ENCODE measurements at regions not wholly inside any gene's neighbourhood (a gene's known extent, or its start where the extent isn't known, plus 50 kb on each side); places are given as distances from the start of the nearest gene placed in this dataset.

- TF ChIP-seq CTCF (IDR thresholded peaks at IDR 0.05; ENCODE audit: low read depth, low read length): no peak
Measured at GRCh38 chr18:45439851-45440645, 175.2 kb upstream of the SLC14A2 start.

GRCh38 chr18:45441110-45441847, 174.0 kb upstream of the SLC14A2 start:
- H3K4me3 ChIP-seq (ENCODE audit: low read depth, low read length): no peak overlapping the region
- H3K9me3 ChIP-seq (ENCODE audit: severe bottlenecking): no peaks in the 10 kb centered on the region
- no peak for TF ChIP-seq CTCF (IDR thresholded peaks at IDR 0.05; ENCODE audit: low read depth, low read length)
- peaks cover 100% of the 10 kb centered on the region for H3K27me3 ChIP-seq (ENCODE audit: insufficient read depth, low read depth, severe bottlenecking)
- DNase-seq: no peak
- H3K36me3 ChIP-seq: no peaks in the 10 kb centered on the region
- H3K27ac ChIP-seq: no peak overlapping the region

More at GRCh38 chr18:45439851-45440645, 175.2 kb upstream of the SLC14A2 start:
- Histone ChIP-seq H3K27me3 (ENCODE audit: insufficient read depth, low read depth, severe bottlenecking) (peaks cover 100% of the 10 kb centered on the region), H3K27ac (no peak overlapping the region), H3K9me3 (ENCODE audit: severe bottlenecking) (no peaks in the 10 kb centered on the region), H3K36me3 (no peaks in the 10 kb centered on the region), H3K4me3 (ENCODE audit: low read depth, low read length) (no peak overlapping the region)
- DNase-seq: no peak

GRCh38 chr18:45444040-45444439, 171.2 kb upstream of the SLC14A2 start:
- no peaks in the 10 kb centered on the region for H3K9me3 ChIP-seq (ENCODE audit: severe bottlenecking)
- no peaks in the 10 kb centered on the region for H3K36me3 ChIP-seq
- DNase-seq: no peak
- no peak overlapping the region for H3K4me3 ChIP-seq (ENCODE audit: low read depth, low read length)
- peaks cover 94% of the 10 kb centered on the region for H3K27me3 ChIP-seq (ENCODE audit: insufficient read depth, low read depth, severe bottlenecking)
- TF ChIP-seq CTCF (IDR thresholded peaks at IDR 0.05; ENCODE audit: low read depth, low read length): no peak
- no peak overlapping the region for H3K27ac ChIP-seq

GRCh38 chr18:45447355-45448265, 167.7 kb upstream of the SLC14A2 start:
- TF ChIP-seq CTCF (IDR thresholded peaks at IDR 0.05; ENCODE audit: low read depth, low read length): no peak
- no peak for DNase-seq
- H3K4me3 ChIP-seq (ENCODE audit: low read depth, low read length): no peak overlapping the region
- H3K36me3 ChIP-seq: no peaks in the 10 kb centered on the region
- no peaks in the 10 kb centered on the region for H3K9me3 ChIP-seq (ENCODE audit: severe bottlenecking)
- H3K27me3 ChIP-seq (ENCODE audit: insufficient read depth, low read depth, severe bottlenecking): peaks cover 94% of the 10 kb centered on the region
- no peak overlapping the region for H3K27ac ChIP-seq

GRCh38 chr18:45448871-45449270, 166.4 kb upstream of the SLC14A2 start:
- Histone ChIP-seq H3K9me3 (ENCODE audit: severe bottlenecking) (no peaks in the 10 kb centered on the region), H3K27ac (no peak overlapping the region), H3K36me3 (no peaks in the 10 kb centered on the region), H3K27me3 (ENCODE audit: insufficient read depth, low read depth, severe bottlenecking) (peaks cover 89% of the 10 kb centered on the region), H3K4me3 (ENCODE audit: low read depth, low read length) (no peak overlapping the region)
- no peak for TF ChIP-seq CTCF (IDR thresholded peaks at IDR 0.05; ENCODE audit: low read depth, low read length)
- peak; percentile 12 for DNase-seq

Measured in WERI-Rb-1 (cell line).